SKM-1 (cell line): ENCODE measurements at regions not wholly inside any gene's neighbourhood (a gene's known extent, or its start where the extent isn't known, plus 50 kb on each side); places are given as distances from the start of the nearest gene placed in this dataset.

Experiments used
- DNase-seq: peaks from one replicate; lab custom pipeline; 2025; ENCODE audit not compliant: unreplicated experiment; lab: John Stamatoyannopoulos, UW

- DNase-seq: no peak
Measured at GRCh38 chr2:239583879-239584859, 183.3 kb upstream of the HDAC4 start.

GRCh38 chr2:239583171-239583878 lies 182.5 kb upstream of the HDAC4 start:
- DNase-seq: no peak

GRCh38 chr2:239582476-239582875 lies 181.7 kb upstream of the HDAC4 start:
- no peak for DNase-seq

- DNase-seq: no peak
Measured at GRCh38 chr2:239581352-239581901, 180.6 kb upstream of the HDAC4 start.

DNA sequence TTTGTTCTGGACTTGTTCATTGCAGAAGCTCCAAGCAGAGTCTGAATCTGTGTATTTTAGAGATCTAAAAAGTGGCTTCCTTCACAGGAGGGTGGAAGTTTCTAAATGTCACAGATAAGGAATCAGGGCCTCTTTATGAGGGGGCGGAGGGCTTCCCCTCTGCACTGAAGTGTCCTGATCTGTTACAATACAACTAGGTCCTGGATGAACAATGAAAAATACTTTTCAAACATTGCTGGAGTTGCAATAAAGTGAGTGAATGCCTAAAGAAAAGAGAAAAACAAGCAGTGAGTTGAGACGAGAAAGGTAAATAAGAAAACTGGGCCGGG lies 179.3 kb upstream of the HDAC4 start:
- DNase-seq: no peak

DNA sequence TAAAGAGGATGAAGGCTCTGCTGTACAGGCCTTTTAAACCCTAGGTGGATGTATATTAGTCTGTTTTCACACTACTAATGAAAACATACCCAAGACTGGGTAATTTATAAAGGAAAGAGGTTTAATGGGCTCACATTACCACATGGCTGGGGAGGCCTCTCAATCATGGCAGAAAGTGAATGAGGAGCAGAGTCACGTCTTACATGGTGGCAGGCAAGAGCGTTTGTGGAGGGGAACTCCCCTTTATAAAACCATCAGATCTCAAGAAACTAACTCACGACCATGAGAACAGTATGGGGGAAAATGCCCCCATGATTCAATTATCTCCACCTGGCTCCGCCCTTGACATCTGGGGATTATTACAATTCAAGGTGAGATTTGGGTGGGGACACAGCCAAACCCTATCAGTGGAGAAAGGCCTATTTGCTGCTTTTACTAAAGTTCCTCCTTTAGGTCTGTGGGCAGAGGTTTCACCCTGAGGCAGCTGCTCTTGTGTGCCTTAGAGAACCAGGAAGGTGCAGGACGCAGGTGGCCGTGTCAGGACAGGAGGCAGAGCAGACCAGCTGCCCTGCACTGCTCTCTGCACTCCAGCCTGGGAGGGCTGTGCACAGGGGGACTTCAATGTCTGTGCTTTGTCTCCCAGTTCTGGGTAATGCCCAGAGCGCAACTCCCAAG lies 178.8 kb upstream of the HDAC4 start:
- DNase-seq: peak; percentile 11

- DNase-seq: no peak
Measured at GRCh38 chr2:239579081-239579480, 178.3 kb upstream of the HDAC4 start.

- DNase-seq: no peak
Measured at GRCh38 chr2:239578381-239578780, 177.6 kb upstream of the HDAC4 start.

GRCh38 chr2:239577935-239578334 lies 177.1 kb upstream of the HDAC4 start:
- no peak for DNase-seq

- DNase-seq: no peak
Measured at GRCh38 chr2:239576784-239577685, 176.2 kb upstream of the HDAC4 start.

GRCh38 chr2:239575931-239576445 lies 175.2 kb upstream of the HDAC4 start:
- no peak for DNase-seq

DNA sequence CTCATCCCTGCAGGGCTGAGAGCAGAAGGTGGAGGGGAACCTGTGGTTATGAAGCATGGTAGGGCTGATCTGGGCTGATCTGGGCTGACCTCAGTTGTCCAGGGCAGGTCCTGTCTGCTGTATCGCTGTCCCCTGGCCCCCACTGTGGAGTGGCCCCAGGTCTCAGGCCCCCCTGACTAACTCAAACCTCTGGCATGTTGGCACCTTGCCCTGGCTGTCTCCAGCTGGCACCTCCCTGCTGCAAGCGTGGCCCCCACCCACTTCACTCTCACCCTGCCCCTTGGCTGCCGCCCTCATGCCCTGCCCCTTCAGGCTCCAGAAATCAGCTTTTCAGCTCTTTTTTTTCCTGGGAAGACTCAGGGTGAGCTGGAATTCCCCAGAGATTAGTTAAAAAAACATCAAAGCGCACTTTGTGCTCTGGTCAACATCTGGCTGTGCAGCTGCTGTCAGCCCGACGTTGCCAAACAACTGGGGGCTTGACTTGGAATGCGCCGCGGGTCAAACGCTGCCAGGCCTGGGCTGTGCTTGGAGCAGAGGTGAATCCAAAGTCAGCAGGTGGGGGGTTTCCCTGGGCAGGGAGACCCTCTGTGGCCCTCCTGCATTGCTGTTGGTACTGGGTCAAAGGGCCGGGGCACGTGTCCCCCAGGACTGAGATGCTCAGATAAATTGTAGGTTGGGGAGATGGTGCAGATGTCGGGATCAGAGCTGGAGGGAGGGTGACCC lies 173.8 kb upstream of the HDAC4 start:
- no peak for DNase-seq

GRCh38 chr2:239574054-239574433 lies 173.2 kb upstream of the HDAC4 start:
- no peak for DNase-seq

GRCh38 chr2:239570971-239571520 lies 170.2 kb upstream of the HDAC4 start:
- no peak for DNase-seq

DNA sequence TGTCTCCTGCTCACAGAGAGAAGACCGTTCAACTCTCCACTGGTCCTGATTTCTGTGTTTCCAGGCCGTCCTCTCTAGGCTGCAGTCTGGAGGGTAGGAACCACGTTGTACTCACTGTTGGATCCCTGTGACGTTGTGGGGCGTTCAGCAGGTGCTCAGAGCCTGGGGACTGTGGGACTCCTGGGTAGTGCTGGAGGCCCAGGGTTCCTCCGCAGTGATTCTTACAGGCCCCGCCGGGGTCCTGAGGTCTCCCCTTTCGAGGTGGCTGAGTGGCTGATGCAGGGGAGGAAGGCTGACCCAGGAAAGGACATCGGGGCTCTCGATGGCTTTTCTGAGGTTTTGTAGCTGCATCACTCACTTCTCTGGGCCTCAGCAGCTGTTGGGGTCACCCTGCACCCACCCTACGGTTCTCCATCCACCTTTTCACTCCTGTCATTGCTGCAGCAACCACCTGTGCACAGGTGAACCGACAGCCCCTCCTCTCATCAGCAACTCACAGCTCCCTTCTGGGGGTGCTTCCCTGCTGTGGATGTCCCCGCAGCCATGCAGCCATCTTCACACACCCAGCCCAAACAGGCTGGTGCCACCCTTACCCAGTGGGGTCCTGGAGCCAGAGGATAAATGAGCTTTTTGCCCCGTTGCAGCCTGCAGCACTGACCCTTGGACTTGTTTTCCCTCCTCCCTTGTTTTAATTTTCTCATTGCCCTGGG lies 169.6 kb upstream of the HDAC4 start:
- no peak for DNase-seq

- DNase-seq: no peak
Measured at GRCh38 chr2:239569401-239570090, 168.7 kb upstream of the HDAC4 start.

DNA sequence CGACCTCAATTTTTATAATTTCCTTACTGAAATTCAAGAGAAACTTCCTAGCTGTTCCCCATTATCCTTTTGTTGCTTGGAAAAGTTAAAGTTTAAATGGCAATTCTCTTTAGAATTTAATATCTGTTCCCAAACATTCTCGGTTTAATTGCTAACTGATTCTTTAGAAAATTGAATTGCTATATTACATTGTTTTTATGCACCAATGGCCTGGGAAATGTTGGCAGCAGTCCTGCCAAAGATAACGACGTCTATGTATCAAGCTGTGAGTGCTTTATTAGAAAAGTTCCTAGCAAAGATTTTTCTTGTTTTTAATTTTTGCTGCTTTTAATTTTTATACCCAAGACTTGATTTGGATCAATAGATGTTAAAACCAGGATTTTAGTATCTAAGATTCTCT lies 167.8 kb upstream of the HDAC4 start:
- no peak for DNase-seq

GRCh38 chr2:239567786-239568185 lies 167.0 kb upstream of the HDAC4 start:
- DNase-seq: no peak
